IPS-18a (cell line): ENCODE measurements at regions not wholly inside any gene's neighbourhood (a gene's known extent, or its start where the extent isn't known, plus 50 kb on each side); places are given as distances from the start of the nearest gene placed in this dataset.
A peak's percentile ranks its signal among the peaks of the same experiment; 100 is the strongest.
"Not testable (repeated sequence)": the region's sequence is repeated elsewhere in the genome, so short reads cannot be mapped to it uniquely, and the experiment has no call there.

Source experiments
- H3K27ac ChIP-seq: one replicate; pipeline ENCODE4 v1.5.1; 2013; ENCODE audit warnings: low read length
- H3K27me3 ChIP-seq: one replicate; pipeline ENCODE4 v1.6.1; 2013; ENCODE audit warnings: mild to moderate bottlenecking, low read length; ENCODE audit not compliant: control insufficient read depth, insufficient read depth
- H3K36me3 ChIP-seq: one replicate; pipeline ENCODE4 v1.6.1; 2013; ENCODE audit warnings: low read depth, low read length; ENCODE audit not compliant: control insufficient read depth
- H3K4me1 ChIP-seq: one replicate; pipeline ENCODE4 v1.6.1; 2013; ENCODE audit warnings: low read depth, low read length; ENCODE audit not compliant: control insufficient read depth
- H3K4me3 ChIP-seq: one replicate; pipeline ENCODE4 v1.5.1; 2013; ENCODE audit warnings: low read length
- H3K9ac ChIP-seq: one replicate; pipeline ENCODE4 v1.6.1; 2013; ENCODE audit warnings: mild to moderate bottlenecking, low read length, moderate library complexity
- H3K9me3 ChIP-seq: one replicate; pipeline ENCODE4 v1.6.1; 2013; ENCODE audit warnings: low read depth, low read length; ENCODE audit not compliant: control insufficient read depth

DNA sequence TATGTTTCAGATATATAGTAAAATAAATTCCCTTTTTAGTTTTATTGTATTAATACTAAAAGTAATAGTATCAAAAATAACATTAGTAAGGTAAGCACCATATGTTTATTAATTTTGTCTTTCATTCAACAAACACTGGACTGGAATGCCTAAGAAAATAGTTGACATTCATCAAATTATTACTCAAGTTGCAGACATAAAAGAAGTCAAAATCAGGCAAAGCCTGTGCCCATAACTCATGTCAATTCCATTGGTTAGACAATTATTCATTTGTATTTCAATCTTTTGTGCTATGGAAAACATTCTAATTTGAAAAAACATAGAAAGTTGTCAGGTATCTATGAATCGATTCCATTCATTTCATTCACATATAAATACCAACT is 158.9 kb downstream of the CEMIP2 start:
- H3K27me3 ChIP-seq, result no peaks in the 10 kb centered on the region
- peaks cover 13% of the 10 kb centered on the region for H3K4me1 ChIP-seq
- no peak overlapping the region for H3K27ac ChIP-seq

GRCh38 chr9:71608825-71609447 is 159.4 kb downstream of the CEMIP2 start:
- H3K9ac ChIP-seq, result no peak overlapping the region
- peaks cover 13% of the 10 kb centered on the region for H3K4me1 ChIP-seq
- H3K27ac ChIP-seq, result peak overlapping the region; percentile 37
- no peak overlapping the region for H3K4me3 ChIP-seq
- H3K9me3 ChIP-seq, result peaks cover 7% of the 10 kb centered on the region
- H3K36me3 ChIP-seq, result no peaks in the 10 kb centered on the region
- H3K27me3 ChIP-seq, result no peaks in the 10 kb centered on the region

More for the DNA sequence above, 158.9 kb downstream of the CEMIP2 start:
- Histone ChIP-seq H3K36me3 (no peaks in the 10 kb centered on the region), H3K9ac (no peak overlapping the region), H3K9me3 (peaks cover 7% of the 10 kb centered on the region), H3K4me3 (no peak overlapping the region)

DNA sequence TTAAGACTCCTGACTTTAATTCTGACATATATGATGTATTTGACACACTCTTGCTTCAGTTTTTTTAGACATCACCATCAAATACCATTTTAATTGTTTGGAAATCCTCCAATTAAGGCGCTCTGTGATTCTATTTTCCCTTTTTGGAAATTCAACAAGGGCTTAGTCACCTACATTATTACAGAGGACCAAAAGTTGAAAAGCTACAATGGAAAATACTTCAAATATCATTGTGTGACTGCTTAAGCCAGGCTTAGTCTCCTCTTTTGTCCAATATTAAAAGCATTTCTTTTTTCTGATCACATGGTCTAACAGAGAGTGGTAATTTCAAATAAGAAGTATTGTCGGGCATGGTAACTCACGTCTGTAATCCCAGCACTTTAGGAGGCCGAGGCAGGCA is 160.3 kb downstream of the CEMIP2 start:
- H3K9ac ChIP-seq, result no peak overlapping the region
- H3K36me3 ChIP-seq, result no peaks in the 10 kb centered on the region
- H3K27me3 ChIP-seq, result no peaks in the 10 kb centered on the region
- peaks cover 13% of the 10 kb centered on the region for H3K4me1 ChIP-seq
- no peak overlapping the region for H3K4me3 ChIP-seq
- peaks cover 7% of the 10 kb centered on the region for H3K9me3 ChIP-seq
- H3K27ac ChIP-seq, result no peak overlapping the region

GRCh38 chr9:71607461-71607881 is 160.8 kb downstream of the CEMIP2 start:
- Histone ChIP-seq H3K27me3 (no peaks in the 10 kb centered on the region), H3K36me3 (no peaks in the 10 kb centered on the region), H3K27ac (no peak overlapping the region), H3K9ac (no peak overlapping the region), H3K9me3 (peaks cover 7% of the 10 kb centered on the region), H3K4me3 (no peak overlapping the region), H3K4me1 (peaks cover 13% of the 10 kb centered on the region)

DNA sequence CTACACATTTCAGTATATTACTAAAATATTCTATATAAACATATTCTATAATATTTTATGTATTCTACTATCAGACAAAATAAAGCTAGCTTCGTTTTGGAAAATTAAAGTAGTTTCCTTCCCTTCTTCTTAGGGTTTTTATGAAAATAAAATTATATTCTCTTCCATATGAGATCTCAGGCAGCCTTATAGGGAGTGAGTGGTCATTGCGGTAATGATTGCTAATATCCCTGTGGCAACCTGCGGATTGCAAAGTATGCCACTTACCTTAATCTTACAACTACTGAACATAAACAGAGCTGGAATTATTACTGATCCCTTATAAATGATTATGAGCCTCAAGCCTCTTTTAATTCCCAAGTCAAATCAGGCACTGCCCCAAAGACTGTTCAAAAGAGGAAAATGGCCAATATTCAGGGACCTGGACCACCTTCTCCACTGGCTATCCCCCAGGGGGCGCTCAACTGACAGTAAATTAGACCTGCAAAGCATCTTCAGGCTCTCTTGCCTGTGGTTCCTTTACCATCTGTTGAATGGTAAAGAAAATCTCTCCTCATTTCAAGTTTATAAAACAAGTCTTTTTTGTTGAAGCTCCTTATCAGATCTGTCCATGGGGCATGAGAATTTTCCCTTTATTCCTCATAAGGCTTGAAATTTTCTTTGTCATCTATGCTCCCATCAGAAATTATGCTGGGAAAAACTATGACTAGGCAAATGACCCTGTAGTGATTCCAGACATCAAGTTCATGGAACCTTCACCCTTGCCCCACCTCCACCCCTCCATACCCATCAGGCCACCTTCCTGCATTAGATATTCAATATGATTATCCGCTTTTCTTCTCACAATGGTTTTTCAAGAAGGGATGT is 163.9 kb downstream of the CEMIP2 start:
- H3K27me3 ChIP-seq, result no peaks in the 10 kb centered on the region
- no peak overlapping the region for H3K9ac ChIP-seq
- no peaks in the 10 kb centered on the region for H3K9me3 ChIP-seq
- H3K36me3 ChIP-seq, result no peaks in the 10 kb centered on the region
- H3K27ac ChIP-seq, result no peak overlapping the region
- H3K4me1 ChIP-seq, result peaks cover 11% of the 10 kb centered on the region
- H3K4me3 ChIP-seq, result no peak overlapping the region

- H3K4me1 ChIP-seq, result peaks cover 3% of the 10 kb centered on the region
- H3K27me3 ChIP-seq, result no peaks in the 10 kb centered on the region
- no peak overlapping the region for H3K4me3 ChIP-seq
- H3K36me3 ChIP-seq, result no peaks in the 10 kb centered on the region
- H3K27ac ChIP-seq, result no peak overlapping the region
- H3K9ac ChIP-seq, result no peak overlapping the region
- no peaks in the 10 kb centered on the region for H3K9me3 ChIP-seq
Observed at GRCh38 chr9:71602652-71603051, 165.7 kb downstream of the CEMIP2 start.

DNA sequence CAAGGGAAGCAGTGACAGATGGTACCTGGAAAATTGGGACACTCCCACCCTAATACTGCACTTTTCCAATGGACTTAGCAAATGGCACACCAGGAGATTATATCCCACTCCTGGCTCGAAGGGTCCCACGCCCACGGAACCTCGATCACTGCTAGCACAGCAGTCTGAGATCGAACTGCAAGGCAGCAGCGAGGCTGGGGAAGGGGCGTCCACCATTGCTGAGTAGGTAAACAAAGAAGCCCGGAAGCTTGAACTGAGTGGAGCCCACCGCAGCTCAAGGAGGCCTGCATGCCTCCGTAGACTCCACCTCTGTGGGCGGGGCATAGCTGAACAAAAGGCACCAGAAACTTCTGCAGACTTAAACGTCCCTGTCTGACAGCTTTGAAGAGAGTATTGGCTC is 172.6 kb downstream of the CEMIP2 start:
- H3K4me3 ChIP-seq, H3K36me3 ChIP-seq, H3K27ac ChIP-seq, H3K27me3 ChIP-seq, H3K9me3 ChIP-seq, H3K9ac ChIP-seq, H3K4me1 ChIP-seq: not testable (repeated sequence)

- H3K27ac ChIP-seq, result no peak overlapping the region
- no peaks in the 10 kb centered on the region for H3K36me3 ChIP-seq
Observed at GRCh38 chr9:71594541-71594940, 173.8 kb downstream of the CEMIP2 start.

GRCh38 chr9:71592400-71592799 is 175.9 kb downstream of the CEMIP2 start:
- Histone ChIP-seq H3K9ac (no peak overlapping the region), H3K4me3 (no peak overlapping the region), H3K9me3 (no peaks in the 10 kb centered on the region), H3K27me3 (no peaks in the 10 kb centered on the region), H3K4me1 (no peaks in the 10 kb centered on the region), H3K27ac (no peak overlapping the region), H3K36me3 (no peaks in the 10 kb centered on the region)

More at GRCh38 chr9:71594541-71594940, 173.8 kb downstream of the CEMIP2 start:
- Histone ChIP-seq H3K4me1 (no peaks in the 10 kb centered on the region), H3K9me3 (no peaks in the 10 kb centered on the region), H3K9ac (no peak overlapping the region), H3K4me3 (no peak overlapping the region), H3K27me3 (no peaks in the 10 kb centered on the region)

- no peaks in the 10 kb centered on the region for H3K9me3 ChIP-seq
- H3K27me3 ChIP-seq, result no peaks in the 10 kb centered on the region
- H3K4me1 ChIP-seq, result no peaks in the 10 kb centered on the region
- no peak overlapping the region for H3K27ac ChIP-seq
- no peak overlapping the region for H3K9ac ChIP-seq
- H3K4me3 ChIP-seq, result no peak overlapping the region
- H3K36me3 ChIP-seq, result no peaks in the 10 kb centered on the region
Observed at GRCh38 chr9:71590362-71590761, 178.0 kb downstream of the CEMIP2 start.

- Histone ChIP-seq H3K9ac (no peak overlapping the region), H3K4me3 (no peak overlapping the region), H3K9me3 (no peaks in the 10 kb centered on the region), H3K27me3 (no peaks in the 10 kb centered on the region), H3K4me1 (no peaks in the 10 kb centered on the region), H3K36me3 (no peaks in the 10 kb centered on the region), H3K27ac (no peak overlapping the region)
Observed at GRCh38 chr9:71589612-71590011, 178.7 kb downstream of the CEMIP2 start.
